ENCODE measurements at regions not wholly inside any gene's neighbourhood (a gene's known extent, or its start where the extent isn't known, plus 50 kb on each side); places are given as distances from the start of the nearest gene placed in this dataset.
A peak's percentile ranks its signal among the peaks of the same experiment; 100 is the strongest.

GRCh38 chr15:97196048-97197014, 764.2 kb upstream of the ARRDC4 start:
- no peak for DNase-seq

GRCh38 chr15:97199393-97200051, 761.0 kb upstream of the ARRDC4 start:
- no peak for DNase-seq

- DNase-seq, result no peak
Observed at GRCh38 chr15:97200161-97200560, 760.3 kb upstream of the ARRDC4 start.

- DNase-seq, result no peak
Observed at GRCh38 chr15:97210277-97210676, 750.2 kb upstream of the ARRDC4 start.

- DNase-seq, result no peak
Observed at GRCh38 chr15:97215629-97216028, 744.9 kb upstream of the ARRDC4 start.

GRCh38 chr15:97224191-97224641, 736.3 kb upstream of the ARRDC4 start:
- no peak for DNase-seq

GRCh38 chr15:97234851-97235610, 725.5 kb upstream of the ARRDC4 start:
- DNase-seq, result peak in 3 of 6 experiments; percentile 2 to 7 (median 2)

GRCh38 chr15:97235611-97235985, 724.9 kb upstream of the ARRDC4 start:
- DNase-seq, result no peak

- DNase-seq, result no peak
Observed at GRCh38 chr15:97236140-97236539, 724.4 kb upstream of the ARRDC4 start.

GRCh38 chr15:97237160-97237559, 723.3 kb upstream of the ARRDC4 start:
- DNase-seq, result no peak

- DNase-seq, result no peak
Observed at GRCh38 chr15:97248376-97248775, 712.1 kb upstream of the ARRDC4 start.

GRCh38 chr15:97259943-97260342, 700.6 kb upstream of the ARRDC4 start:
- DNase-seq, result no peak

- DNase-seq, result no peak
Observed at GRCh38 chr15:97301166-97301565, 659.3 kb upstream of the ARRDC4 start.

GRCh38 chr15:97316362-97316761, 644.1 kb upstream of the ARRDC4 start:
- DNase-seq, result no peak

GRCh38 chr15:97317163-97317562, 643.3 kb upstream of the ARRDC4 start:
- no peak for DNase-seq

GRCh38 chr15:97319291-97319690, 641.2 kb upstream of the ARRDC4 start:
- DNase-seq, result no peak

- no peak for DNase-seq
Observed at GRCh38 chr15:97346221-97346620, 614.3 kb upstream of the ARRDC4 start.

- DNase-seq, result no peak
Observed at GRCh38 chr15:97350813-97351212, 609.7 kb upstream of the ARRDC4 start.

- DNase-seq, result no peak
Observed at GRCh38 chr15:97383516-97383915, 577.0 kb upstream of the ARRDC4 start.

- DNase-seq, result no peak
Observed at GRCh38 chr15:97386940-97387339, 573.6 kb upstream of the ARRDC4 start.

GRCh38 chr15:97401195-97401594, 559.3 kb upstream of the ARRDC4 start:
- no peak for DNase-seq

GRCh38 chr15:97401970-97402369, 558.5 kb upstream of the ARRDC4 start:
- DNase-seq, result no peak

- no peak for DNase-seq
Observed at GRCh38 chr15:97406841-97407240, 553.7 kb upstream of the ARRDC4 start.

Measured in stimulated activated naive CD4-positive, alpha-beta T cell (primary cell).